Vagina (tissue), 2 donors: ENCODE measurements at regions not wholly inside any gene's neighbourhood (a gene's known extent, or its start where the extent isn't known, plus 50 kb on each side); places are given as distances from the start of the nearest gene placed in this dataset.

ENCODE experiments used
- CTCF ChIP-seq, 3 experiments: fragments of 450-650 bp in 2 of 3; fragments of 200-600 bp in 1 of 3; sonication (generic) in 1 of 3; IDR thresholded peaks; one replicate each; pipeline ENCODE4 v1.5.1; 2017 to 2019; ENCODE audit warnings: antibody characterized with exemption in 3 of 3, mild to moderate bottlenecking in 2 of 3, moderate library complexity in 2 of 3
- POLR2A ChIP-seq, 2 donors: fragments of 450-650 bp; IDR thresholded peaks; one replicate each; pipeline ENCODE4 v1.6.1; 2017; ENCODE audit warnings: antibody characterized with exemption in 2 of 2, mild to moderate bottlenecking in 2 of 2, moderate library complexity in 2 of 2

DNA sequence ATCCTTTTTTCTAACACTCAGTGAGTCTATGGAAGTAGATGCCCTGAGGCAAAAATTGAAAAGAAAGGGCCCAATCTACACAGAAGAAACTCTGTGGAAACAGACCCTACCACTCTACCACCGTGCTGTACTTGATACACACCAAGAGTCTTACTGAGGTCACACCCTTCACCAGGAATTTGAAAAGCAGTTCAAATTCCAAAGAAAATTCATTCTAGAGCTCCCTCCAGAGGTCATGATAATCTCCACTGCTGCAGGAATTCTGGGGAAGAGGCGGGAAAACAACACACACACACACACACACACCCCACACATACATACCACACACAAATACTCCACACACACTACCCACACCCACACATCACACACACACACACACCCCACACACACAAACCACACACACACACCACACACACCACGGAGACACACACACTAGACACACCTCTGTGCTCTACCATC, 336.8 kb downstream of the HDGFL1 start:
- no peak for TF ChIP-seq CTCF (IDR thresholded peaks at IDR 0.05)
- TF ChIP-seq POLR2A (IDR thresholded peaks at IDR 0.05): no peak
